BJ (cell line): ENCODE measurements at regions not wholly inside any gene's neighbourhood (a gene's known extent, or its start where the extent isn't known, plus 50 kb on each side); places are given as distances from the start of the nearest gene placed in this dataset.

ENCODE experiments used
- CTCF ChIA-PET: fragments of 350-600 bp; formaldehyde crosslinking; extraction: SDS; loops from one replicate; lab custom pipeline; 2021; ENCODE audit warnings: antibody characterized with exemption, inconsistent platforms; lab: Yijun Ruan, JAX
- POLR2A ChIA-PET: fragments of 300-600 bp; sonication (Branson Sonifier 250); formaldehyde crosslinking; extraction: SDS; loops from one replicate; lab custom pipeline; 2021; ENCODE audit warnings: antibody characterized with exemption; lab: Charles Lee
- DNase-seq: peaks from one replicate; pipeline ENCODE4 v3.0.0-alpha.2; 2011; ENCODE audit warnings: low read depth
- H3K27me3 ChIP-seq: 2 replicates; pipeline ENCODE4 v1.6.0; 2011; ENCODE audit warnings: low read length; ENCODE audit not compliant: control insufficient read depth, insufficient read depth
- H3K36me3 ChIP-seq: 2 replicates; pipeline ENCODE4 v1.5.1; 2011; ENCODE audit warnings: low read length; ENCODE audit not compliant: control insufficient read depth, insufficient read depth
- H3K4me3 ChIP-seq: 2 replicates; pipeline ENCODE4 v1.5.1; 2011; ENCODE audit warnings: low read depth, mild to moderate bottlenecking, control low read depth, low read length
- CTCF ChIP-seq: IDR thresholded peaks from 2 replicates; pipeline ENCODE4 v1.5.1; 2011; ENCODE audit warnings: low read depth, mild to moderate bottlenecking, control low read depth, inconsistent platforms, low read length, moderate library complexity; ENCODE audit not compliant: insufficient read depth

GRCh38 chr11:112783945-112784322, 177.3 kb upstream of the NCAM1 start:
- DNase-seq = no peak

GRCh38 chr11:112784323-112785073, 176.7 kb upstream of the NCAM1 start:
- CTCF ChIA-PET = interaction anchor here (0.8 to 1.9 kb wide), 4 partner anchors 11 to 505 kb away, joined by 3 to 6 read pairs (median 4); no protein-coding TSS in a partner anchor

More at GRCh38 chr11:112783945-112784322, 177.3 kb upstream of the NCAM1 start:
- ChIA-PET POLR2A (no interaction called here), CTCF (interaction anchor here (0.8 to 1.9 kb wide), 4 partner anchors 12 to 505 kb away, joined by 3 to 6 read pairs (median 4); no protein-coding TSS in a partner anchor)
- no peaks in the 10 kb centered on the region for H3K36me3 ChIP-seq
- no peak for TF ChIP-seq CTCF
- H3K4me3 ChIP-seq = no peak overlapping the region
- no peaks in the 10 kb centered on the region for H3K27me3 ChIP-seq

GRCh38 chr11:112785149-112785548, 176.1 kb upstream of the NCAM1 start:
- CTCF ChIA-PET = no interaction called here
- POLR2A ChIA-PET = no interaction called here
- H3K27me3 ChIP-seq = no peaks in the 10 kb centered on the region
- TF ChIP-seq CTCF = no peak
- no peaks in the 10 kb centered on the region for H3K36me3 ChIP-seq
- no peak overlapping the region for H3K4me3 ChIP-seq
- DNase-seq = no peak

More at GRCh38 chr11:112784323-112785073, 176.7 kb upstream of the NCAM1 start:
- Histone ChIP-seq H3K36me3 (no peaks in the 10 kb centered on the region), H3K4me3 (no peak overlapping the region), H3K27me3 (no peaks in the 10 kb centered on the region)
- no peak for DNase-seq
- TF ChIP-seq CTCF = no peak
- POLR2A ChIA-PET = no interaction called here

GRCh38 chr11:112785719-112786118, 175.5 kb upstream of the NCAM1 start:
- ChIA-PET POLR2A (no interaction called here), CTCF (interaction anchor here (1.8 kb wide), 1 partner anchor 10 kb away, joined by 5 read pairs; no protein-coding TSS in a partner anchor)
- H3K27me3 ChIP-seq = no peaks in the 10 kb centered on the region
- TF ChIP-seq CTCF = no peak
- no peak for DNase-seq
- H3K36me3 ChIP-seq = no peaks in the 10 kb centered on the region
- H3K4me3 ChIP-seq = no peak overlapping the region

- CTCF ChIA-PET = interaction anchor here (1.8 kb wide), 1 partner anchor 9 kb away, joined by 5 read pairs; no protein-coding TSS in a partner anchor
- no peaks in the 10 kb centered on the region for H3K36me3 ChIP-seq
- no peak for TF ChIP-seq CTCF
- DNase-seq = no peak
- H3K4me3 ChIP-seq = no peak overlapping the region
- POLR2A ChIA-PET = no interaction called here
- H3K27me3 ChIP-seq = no peaks in the 10 kb centered on the region
These were observed 175.0 kb upstream of the NCAM1 start for GRCh38 chr11:112786196-112786595.
